Sigmoid colon (tissue), 6 donors: ENCODE measurements at regions not wholly inside any gene's neighbourhood (a gene's known extent, or its start where the extent isn't known, plus 50 kb on each side); places are given as distances from the start of the nearest gene placed in this dataset.
"Not testable (repeated sequence)": the region's sequence is repeated elsewhere in the genome, so short reads cannot be mapped to it uniquely, and the experiment has no call there.

Experiments used
- DNase-seq: peaks from one replicate; pipeline ENCODE4 v3.0.0-alpha.2; 2019
- H3K27ac ChIP-seq, 4 donors: fragments of 200-600 bp; sonication (generic); one replicate each; pipeline ENCODE4 v1.5.1; 2016 to 2019; ENCODE audit warnings: mild to moderate bottlenecking in 1 of 4
- H3K27me3 ChIP-seq, 3 donors: fragments of 200-600 bp; sonication (generic); one replicate each; pipeline ENCODE4 v1.5.1; 2019; ENCODE audit warnings: mild to moderate bottlenecking in 1 of 3
- H3K36me3 ChIP-seq, 4 donors: fragments of 200-600 bp; sonication (generic); one replicate each; pipeline ENCODE4 v1.5.1; 2016 to 2019
- H3K4me1 ChIP-seq, 4 donors: fragments of 200-600 bp; sonication (generic); one replicate each; pipeline ENCODE4 v1.5.1; 2017 to 2019
- H3K4me3 ChIP-seq, 4 donors: fragments of 200-600 bp; sonication (generic); one replicate each; pipeline ENCODE4 v1.5.1; 2017 to 2019; ENCODE audit warnings: mild to moderate bottlenecking in 2 of 4, moderate library complexity in 1 of 4
- H3K9me3 ChIP-seq, 4 donors: fragments of 200-600 bp in 3 of 4; sonication (generic) in 3 of 4; one replicate each; pipeline versions ENCODE4 v1.5.1 to v1.6.1; 2013 to 2019
- CTCF ChIP-seq, 4 experiments: fragments of 450-650 bp in 3 of 4; fragments of 200-600 bp in 1 of 4; IDR thresholded peaks; one replicate each; pipeline ENCODE4 v1.5.1; 2016 to 2019; ENCODE audit warnings: antibody characterized with exemption in 4 of 4, mild to moderate bottlenecking in 3 of 4, moderate library complexity in 2 of 4
- EP300 ChIP-seq, 4 donors: sonication (generic); formaldehyde crosslinking; IDR thresholded peaks; one replicate each; pipeline ENCODE4 v1.6.1; 2017; ENCODE audit warnings: antibody characterized with exemption in 4 of 4
- POLR2A ChIP-seq, 2 donors: fragments of 450-650 bp; IDR thresholded peaks; one replicate each; pipeline ENCODE4 v1.6.1; 2016; ENCODE audit warnings: antibody characterized with exemption in 2 of 2, mild to moderate bottlenecking in 2 of 2, moderate library complexity in 2 of 2
- POLR2AphosphoS5 ChIP-seq, 4 donors: sonication (generic); formaldehyde crosslinking; IDR thresholded peaks; one replicate each; pipeline ENCODE4 v1.6.1; 2017; ENCODE audit warnings: antibody characterized with exemption in 4 of 4
- whole genome bisulfite sequencing, 2 donors: extraction: QIAGEN DNeasy Blood & Tissue Kit; methylation state at CpG; one replicate each; pipeline ENCODE4 v1.1.7; 2013; 5-methylcytosine and 5-hydroxymethylcytosine counted together
- intact Hi-C: fragments of 100-400 bp; cut with DNase I; formaldehyde crosslinking; loops from one replicate; pipeline ENCODE4 v1.15.1; 2023
- donor health status: healthy with polysubstance abuse.
- donor health status: healthy.

- Histone ChIP-seq H3K4me3 (no peak overlapping the region), H3K36me3 (no peaks in the 10 kb centered on the region), H3K27me3 (peaks cover 0 to 24% (median 8%) of the 10 kb centered on the region in 3 donors), H3K4me1 (peaks cover 0 to 11% (median 10%) of the 10 kb centered on the region in 4 donors), H3K9me3 (no peaks in the 10 kb centered on the region), H3K27ac (no peak overlapping the region)
- DNase-seq: no peak
- 87 to 88% methylated on average over 3 of the region's 3 CpGs for WGBS, 2 donors
- TF ChIP-seq CTCF (IDR thresholded peaks at IDR 0.05) (no peak), POLR2A (IDR thresholded peaks at IDR 0.05) (no peak), POLR2AphosphoS5 (IDR thresholded peaks at IDR 0.05) (no peak), EP300 (IDR thresholded peaks at IDR 0.05) (no peak)
- intact Hi-C loops: no loop called here
These were observed 216.8 kb downstream of the VAPA start for GRCh38 chr18:10130606-10131005.

- DNase-seq: no peak
- H3K36me3 ChIP-seq: no peaks in the 10 kb centered on the region
- H3K9me3 ChIP-seq: no peaks in the 10 kb centered on the region
- intact Hi-C loops: no loop called here
- WGBS, 2 donors: 70 to 78% methylated on average over 4 of the region's 4 CpGs
- H3K4me1 ChIP-seq: peaks cover 0 to 11% (median 10%) of the 10 kb centered on the region in 4 donors
- H3K27ac ChIP-seq: no peak overlapping the region
- TF ChIP-seq POLR2A (IDR thresholded peaks at IDR 0.05) (no peak), CTCF (IDR thresholded peaks at IDR 0.05) (no peak), EP300 (IDR thresholded peaks at IDR 0.05) (no peak), POLR2AphosphoS5 (IDR thresholded peaks at IDR 0.05) (no peak)
- H3K4me3 ChIP-seq: no peak overlapping the region
- H3K27me3 ChIP-seq: peaks cover 0 to 24% (median 8%) of the 10 kb centered on the region in 3 donors
These were observed 217.3 kb downstream of the VAPA start for GRCh38 chr18:10131081-10131459.

- Histone ChIP-seq H3K4me1 (peaks cover 0 to 11% (median 10%) of the 10 kb centered on the region in 4 donors), H3K4me3 (peak overlapping the region in 3 of 4 donors; percentile 14 to 36 (median 35)), H3K27me3 (peaks cover 0 to 24% (median 8%) of the 10 kb centered on the region in 3 donors), H3K36me3 (no peaks in the 10 kb centered on the region), H3K9me3 (no peaks in the 10 kb centered on the region), H3K27ac (no peak overlapping the region)
- TF ChIP-seq POLR2A (IDR thresholded peaks at IDR 0.05) (no peak), EP300 (IDR thresholded peaks at IDR 0.05) (no peak)
- intact Hi-C loops: no loop called here
- 4 to 11% methylated on average over 48 of the region's 48 CpGs for WGBS, 2 donors
- DNase-seq: no peak
These were observed 217.9 kb downstream of the VAPA start for GRCh38 chr18:10131460-10132395.

GRCh38 chr18:10133516-10133915, 219.7 kb downstream of the VAPA start:
- no peak for TF ChIP-seq POLR2A (IDR thresholded peaks at IDR 0.05)
- no peak for TF ChIP-seq EP300 (IDR thresholded peaks at IDR 0.05)
- no peak for TF ChIP-seq POLR2AphosphoS5 (IDR thresholded peaks at IDR 0.05)
- no peak overlapping the region for H3K4me3 ChIP-seq
- peaks cover 0 to 24% (median 8%) of the 10 kb centered on the region in 3 donors for H3K27me3 ChIP-seq
- peaks cover 0 to 17% (median 14%) of the 10 kb centered on the region in 4 donors for H3K4me1 ChIP-seq
- H3K9me3 ChIP-seq: no peaks in the 10 kb centered on the region
- H3K36me3 ChIP-seq: no peaks in the 10 kb centered on the region
- H3K27ac ChIP-seq: no peak overlapping the region
- intact Hi-C loops: no loop called here
- WGBS, 2 donors: 94 to 98% methylated on average over 2 of the region's 2 CpGs
- DNase-seq: no peak

GRCh38 chr18:10134204-10134603, 220.4 kb downstream of the VAPA start:
- no peak overlapping the region for H3K4me3 ChIP-seq
- TF ChIP-seq CTCF (IDR thresholded peaks at IDR 0.05) (no peak), POLR2A (IDR thresholded peaks at IDR 0.05) (no peak), POLR2AphosphoS5 (IDR thresholded peaks at IDR 0.05) (no peak), EP300 (IDR thresholded peaks at IDR 0.05) (no peak)

GRCh38 chr18:10134749-10135148, 220.9 kb downstream of the VAPA start:
- DNase-seq, H3K27ac ChIP-seq, H3K4me3 ChIP-seq, H3K9me3 ChIP-seq, H3K36me3 ChIP-seq, intact Hi-C loops: not testable (repeated sequence)
- H3K27me3 ChIP-seq: peaks cover 0 to 24% (median 5%) of the 10 kb centered on the region in 3 donors
- 95% methylated on average over 2 to 3 of the region's 3 CpGs for WGBS, 2 donors
- peaks cover 0 to 29% (median 18%) of the 10 kb centered on the region in 4 donors for H3K4me1 ChIP-seq

More at GRCh38 chr18:10134204-10134603, 220.4 kb downstream of the VAPA start:
- Histone ChIP-seq H3K27ac (no peak overlapping the region), H3K27me3 (peaks cover 0 to 24% (median 5%) of the 10 kb centered on the region in 3 donors), H3K9me3 (no peaks in the 10 kb centered on the region), H3K4me1 (peaks cover 0 to 24% (median 17%) of the 10 kb centered on the region in 4 donors), H3K36me3 (no peaks in the 10 kb centered on the region)
- DNase-seq: no peak
- WGBS, 2 donors: 95% methylated on average over 14 of the region's 14 CpGs
- intact Hi-C loops: no loop called here
